Calu3 (cell line): ENCODE measurements at regions not wholly inside any gene's neighbourhood (a gene's known extent, or its start where the extent isn't known, plus 50 kb on each side); places are given as distances from the start of the nearest gene placed in this dataset.

ENCODE experiments used
- BruUV-seq: library from RNA; stranded (reverse); fragments of 400-500 nt; replicated peaks from 2 replicates; lab custom pipeline; 2021; lab: Mats Ljungman, UMichigan
- CTCF ChIA-PET: fragments of 300-600 bp; sonication (Branson Sonifier 250); formaldehyde crosslinking; loops from one replicate; lab custom pipeline; 2022; ENCODE audit warnings: antibody characterized with exemption; lab: Charles Lee
- DNase-seq: peaks from one replicate; pipeline ENCODE4 v3.0.0; 2022
- H3K27ac Mint-ChIP-seq: one replicate; pipeline ENCODE4 v1.8.0; 2022; ENCODE audit warnings: mixed read lengths; ENCODE audit not compliant: unreplicated experiment
- H3K27me3 Mint-ChIP-seq: one replicate; pipeline ENCODE4 v1.8.0; 2022; ENCODE audit warnings: mixed read lengths; ENCODE audit not compliant: unreplicated experiment
- H3K36me3 Mint-ChIP-seq: one replicate; pipeline ENCODE4 v1.8.0; 2022; ENCODE audit warnings: mild to moderate bottlenecking, moderate library complexity, mixed read lengths; ENCODE audit not compliant: insufficient read depth, unreplicated experiment
- H3K4me1 Mint-ChIP-seq: one replicate; pipeline ENCODE4 v1.8.0; 2022; ENCODE audit warnings: mild to moderate bottlenecking, low read depth, mixed read lengths; ENCODE audit not compliant: unreplicated experiment
- H3K4me3 Mint-ChIP-seq: one replicate; pipeline ENCODE4 v1.8.0; 2022; ENCODE audit warnings: mild to moderate bottlenecking, low read depth, moderate library complexity, mixed read lengths; ENCODE audit not compliant: unreplicated experiment
- H3K9me3 Mint-ChIP-seq: one replicate; pipeline ENCODE4 v1.8.0; 2022; ENCODE audit warnings: low read depth, mixed read lengths; ENCODE audit not compliant: unreplicated experiment
- CTCF ChIP-seq: fragments of 200-600 bp; IDR thresholded peaks from one replicate; pipeline ENCODE4 v1.8.0; 2022; ENCODE audit warnings: antibody characterized with exemption; ENCODE audit not compliant: unreplicated experiment
- intact Hi-C: fragments of 100-400 bp; cut with micrococcal nuclease; formaldehyde crosslinking; loops from one replicate; pipeline ENCODE4 v1.10.0; 2022; ENCODE audit not compliant: unreplicated experiment

DNA sequence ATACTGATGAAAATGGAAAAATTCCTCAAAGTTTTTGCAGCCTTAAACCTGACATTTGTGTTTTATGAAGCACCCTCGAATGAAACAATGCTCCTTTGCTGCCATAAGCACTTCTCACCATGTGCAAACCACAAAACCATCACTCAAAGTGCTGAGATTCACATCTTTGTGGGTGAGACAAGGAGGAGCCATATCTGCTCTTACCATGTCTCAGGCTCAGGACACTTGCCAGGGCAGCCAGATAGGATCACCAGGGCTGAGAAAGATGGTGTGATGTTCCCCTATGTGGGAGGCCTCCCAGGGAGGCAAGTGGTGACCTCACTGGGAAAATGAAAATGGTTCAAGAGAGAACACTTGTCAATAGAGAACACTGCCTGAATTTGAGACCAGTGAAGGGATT lies 120.4 kb downstream of the CCDC34 start:
- Mint-ChIP-seq H3K36me3 (no peaks in the 10 kb centered on the region), H3K9me3 (no peaks in the 10 kb centered on the region), H3K27ac (no peak overlapping the region), H3K27me3 (no peaks in the 10 kb centered on the region), H3K4me3 (no peak overlapping the region), H3K4me1 (no peaks in the 10 kb centered on the region)
- DNase-seq = no peak
- no peak for TF ChIP-seq CTCF
- intact Hi-C loops = no loop called here
- CTCF ChIA-PET = no interaction called here
- BruUV-seq = no TSS peak

GRCh38 chr11:27241311-27242122 lies 121.5 kb downstream of the CCDC34 start:
- no peak for DNase-seq
- CTCF ChIA-PET = interaction anchor here (0.6 kb wide), 1 partner anchor 9 kb away, joined by 3 read pairs; no protein-coding TSS in a partner anchor
- intact Hi-C loops = no loop called here
- no peak for TF ChIP-seq CTCF
- Mint-ChIP-seq H3K4me3 (no peak overlapping the region), H3K36me3 (no peaks in the 10 kb centered on the region), H3K9me3 (no peaks in the 10 kb centered on the region), H3K4me1 (no peaks in the 10 kb centered on the region), H3K27ac (no peak overlapping the region), H3K27me3 (no peaks in the 10 kb centered on the region)
- no TSS peak for BruUV-seq

DNA sequence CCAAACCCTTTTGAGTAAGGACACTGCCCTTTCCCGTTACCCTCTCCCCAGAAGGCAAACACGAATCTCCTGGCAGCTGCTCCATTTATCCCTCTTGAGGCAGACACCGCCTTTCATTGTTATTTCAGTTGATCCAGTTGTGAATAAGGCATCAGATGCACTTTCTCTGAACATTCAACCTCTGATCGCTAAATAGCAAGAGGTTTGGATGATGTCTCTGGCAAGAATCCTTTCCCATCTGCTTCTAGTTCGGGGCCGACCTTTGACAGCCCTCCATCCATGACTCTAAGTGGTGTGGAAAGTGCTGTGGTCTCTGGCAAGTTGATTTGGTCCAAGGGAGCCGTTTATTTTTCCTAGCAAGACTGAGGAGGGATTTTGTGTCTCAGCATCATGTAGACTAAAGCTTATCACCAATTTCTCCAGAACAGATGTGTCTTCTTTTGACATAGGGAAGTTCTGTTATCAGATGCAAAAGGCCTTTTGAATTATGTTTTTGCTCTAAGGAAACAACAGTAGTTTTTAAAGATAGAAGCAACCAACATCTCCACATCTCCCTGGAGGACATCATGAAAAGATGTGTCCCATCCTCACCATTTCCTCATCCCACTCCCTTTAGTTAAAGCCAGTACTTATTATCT lies 123.6 kb downstream of the CCDC34 start:
- no peak for DNase-seq
- no TSS peak for BruUV-seq
- Mint-ChIP-seq H3K27ac (no peak overlapping the region), H3K4me3 (no peak overlapping the region), H3K27me3 (no peaks in the 10 kb centered on the region), H3K4me1 (peaks cover 1% of the 10 kb centered on the region), H3K36me3 (no peaks in the 10 kb centered on the region), H3K9me3 (no peaks in the 10 kb centered on the region)
- CTCF ChIA-PET = no interaction called here
- intact Hi-C loops = no loop called here
- TF ChIP-seq CTCF = no peak

DNA sequence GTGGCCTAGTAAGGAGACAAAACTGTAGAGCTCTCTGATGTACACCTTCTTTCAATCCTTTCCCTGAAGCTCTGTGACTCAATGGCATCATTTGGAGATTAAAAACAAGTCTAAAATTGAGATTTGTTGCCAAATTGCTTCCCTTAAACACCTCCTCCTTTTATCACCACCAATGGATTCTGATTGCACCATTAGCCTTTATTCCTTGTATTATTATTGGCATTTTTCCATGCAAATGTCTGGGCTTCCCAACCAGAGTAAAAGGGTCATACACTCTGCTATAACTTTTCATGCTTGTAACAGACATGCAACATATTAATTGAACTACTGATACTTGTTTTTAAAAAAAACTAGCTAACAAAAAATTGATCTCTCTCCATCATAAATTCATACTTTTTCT lies 124.2 kb downstream of the CCDC34 start:
- no peak overlapping the region for H3K27ac Mint-ChIP-seq

More for the DNA sequence above, 124.2 kb downstream of the CCDC34 start:
- no peaks in the 10 kb centered on the region for H3K36me3 Mint-ChIP-seq
- H3K9me3 Mint-ChIP-seq = no peaks in the 10 kb centered on the region
- DNase-seq = no peak
- no peak for TF ChIP-seq CTCF
- CTCF ChIA-PET = no interaction called here
- intact Hi-C loops = no loop called here
- H3K27me3 Mint-ChIP-seq = no peaks in the 10 kb centered on the region
- H3K4me3 Mint-ChIP-seq = no peak overlapping the region
- no TSS peak for BruUV-seq
- H3K4me1 Mint-ChIP-seq = peaks cover 7% of the 10 kb centered on the region
